ENCODE measurements at regions not wholly inside any gene's neighbourhood (a gene's known extent, or its start where the extent isn't known, plus 50 kb on each side); places are given as distances from the start of the nearest gene placed in this dataset.
"Not testable (repeated sequence)": the region's sequence is repeated elsewhere in the genome, so short reads cannot be mapped to it uniquely, and the experiment has no call there.

GRCh38 chrX:76922100-76922499 lies 494.6 kb downstream of the MAGEE1 start:
- FAIRE-seq (no peak), DNase-seq (ENCODE audit: insufficient read length, low spot score) (no peak)
- no peak for TF ChIP-seq POLR2A (IDR thresholded peaks at IDR 0.05; ENCODE audit: low read depth, low read length)

DNA sequence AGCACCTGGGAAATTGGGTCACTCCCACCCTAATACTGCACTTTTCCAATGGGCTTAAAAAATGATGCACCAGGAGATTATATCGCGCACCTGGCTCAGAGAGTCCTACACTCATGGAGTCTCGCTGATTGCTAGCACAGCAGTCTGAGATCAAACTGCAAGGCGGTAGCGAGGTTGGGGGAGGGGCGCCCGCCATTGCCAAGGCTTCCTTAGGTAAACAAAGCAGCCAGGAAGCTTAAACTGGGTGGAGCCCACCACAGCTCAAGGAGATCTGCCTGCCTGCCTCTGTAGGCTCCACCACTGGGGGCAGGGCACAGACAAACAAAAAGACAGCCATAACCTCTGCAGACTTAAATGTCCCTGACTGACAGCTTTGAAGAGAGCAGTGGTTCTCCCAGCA lies 497.1 kb downstream of the MAGEE1 start:
- not testable (repeated sequence) for FAIRE-seq; DNase-seq (ENCODE audit: insufficient read length, low spot score)

DNA sequence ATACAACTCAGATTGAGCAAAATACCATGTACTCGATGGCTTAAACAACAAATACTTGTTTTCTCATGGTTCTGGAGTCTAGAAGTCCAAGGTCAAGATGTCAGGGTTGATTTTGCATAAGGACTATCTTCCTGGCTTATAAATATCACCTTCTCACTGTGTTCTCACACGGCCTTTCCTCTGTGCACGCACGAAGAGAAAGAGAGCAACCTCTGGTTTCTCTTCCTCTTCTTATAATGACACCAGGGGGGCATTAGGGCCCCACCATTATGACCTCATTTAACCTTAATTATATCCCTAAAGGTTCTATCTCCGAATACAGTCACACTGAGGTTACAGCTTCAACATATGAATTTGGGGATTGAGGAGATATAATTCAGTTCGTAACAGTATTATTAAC lies 504.0 kb downstream of the MAGEE1 start:
- TF ChIP-seq POLR2A (IDR thresholded peaks at IDR 0.05; ENCODE audit: low read depth, low read length) = no peak
- DNase-seq (ENCODE audit: insufficient read length, low spot score) = no peak
- FAIRE-seq = no peak

- no peak for DNase-seq (ENCODE audit: insufficient read length, low spot score)
- FAIRE-seq = no peak
- no peak for TF ChIP-seq POLR2A (IDR thresholded peaks at IDR 0.05; ENCODE audit: low read depth, low read length)
Observed at GRCh38 chrX:76957485-76957884, 489.7 kb upstream of the FGF16 start.

GRCh38 chrX:76971393-76972376 lies 475.5 kb upstream of the FGF16 start:
- no peak for TF ChIP-seq POLR2A (IDR thresholded peaks at IDR 0.05; ENCODE audit: low read depth, low read length)
- FAIRE-seq (no peak), DNase-seq (ENCODE audit: insufficient read length, low spot score) (no peak)

- DNase-seq (ENCODE audit: insufficient read length, low spot score) (no peak), FAIRE-seq (no peak)
- TF ChIP-seq POLR2A (IDR thresholded peaks at IDR 0.05; ENCODE audit: low read depth, low read length) = no peak
Observed at GRCh38 chrX:76977452-76977851, 469.7 kb upstream of the FGF16 start.

DNA sequence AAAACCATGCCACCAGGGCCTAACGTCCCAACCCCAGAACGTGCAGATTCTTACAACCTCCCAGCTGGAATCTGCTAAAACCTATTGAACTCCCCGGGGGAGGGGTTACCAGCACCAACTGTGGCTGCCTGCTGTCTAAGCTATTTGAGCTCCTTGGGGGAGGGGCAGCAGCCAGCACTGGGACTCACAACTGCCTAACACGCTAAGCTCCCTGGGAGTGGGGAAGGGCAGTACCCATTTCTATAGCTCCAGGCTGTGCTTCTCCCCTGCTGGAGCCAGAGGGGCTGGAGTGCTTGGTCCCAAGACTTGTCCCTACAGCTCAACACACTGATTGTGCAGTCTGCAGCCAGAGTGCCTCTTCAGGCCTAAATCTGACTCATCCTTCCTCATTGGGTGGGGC lies 459.8 kb upstream of the FGF16 start:
- TF ChIP-seq POLR2A (IDR thresholded peaks at IDR 0.05; ENCODE audit: low read depth, low read length) = no peak
- FAIRE-seq (no peak), DNase-seq (ENCODE audit: insufficient read length, low spot score) (no peak)

GRCh38 chrX:76996641-76997040 lies 450.5 kb upstream of the FGF16 start:
- no peak for TF ChIP-seq POLR2A (IDR thresholded peaks at IDR 0.05; ENCODE audit: low read depth, low read length)

GRCh38 chrX:77003530-77003929 lies 443.7 kb upstream of the FGF16 start:
- FAIRE-seq (no peak), DNase-seq (ENCODE audit: insufficient read length, low spot score) (no peak)
- no peak for TF ChIP-seq POLR2A (IDR thresholded peaks at IDR 0.05; ENCODE audit: low read depth, low read length)

More at GRCh38 chrX:76996641-76997040, 450.5 kb upstream of the FGF16 start:
- FAIRE-seq (no peak), DNase-seq (ENCODE audit: insufficient read length, low spot score) (no peak)

GRCh38 chrX:77003956-77004355 lies 443.2 kb upstream of the FGF16 start:
- FAIRE-seq = no peak
- DNase-seq (ENCODE audit: insufficient read length, low spot score) = no peak
- no peak for TF ChIP-seq POLR2A (IDR thresholded peaks at IDR 0.05; ENCODE audit: low read depth, low read length)

- no peak for TF ChIP-seq POLR2A (IDR thresholded peaks at IDR 0.05; ENCODE audit: low read depth, low read length)
- FAIRE-seq (no peak), DNase-seq (ENCODE audit: insufficient read length, low spot score) (peak; percentile 22)
Observed at GRCh38 chrX:77009691-77010090, 437.5 kb upstream of the FGF16 start.

DNA sequence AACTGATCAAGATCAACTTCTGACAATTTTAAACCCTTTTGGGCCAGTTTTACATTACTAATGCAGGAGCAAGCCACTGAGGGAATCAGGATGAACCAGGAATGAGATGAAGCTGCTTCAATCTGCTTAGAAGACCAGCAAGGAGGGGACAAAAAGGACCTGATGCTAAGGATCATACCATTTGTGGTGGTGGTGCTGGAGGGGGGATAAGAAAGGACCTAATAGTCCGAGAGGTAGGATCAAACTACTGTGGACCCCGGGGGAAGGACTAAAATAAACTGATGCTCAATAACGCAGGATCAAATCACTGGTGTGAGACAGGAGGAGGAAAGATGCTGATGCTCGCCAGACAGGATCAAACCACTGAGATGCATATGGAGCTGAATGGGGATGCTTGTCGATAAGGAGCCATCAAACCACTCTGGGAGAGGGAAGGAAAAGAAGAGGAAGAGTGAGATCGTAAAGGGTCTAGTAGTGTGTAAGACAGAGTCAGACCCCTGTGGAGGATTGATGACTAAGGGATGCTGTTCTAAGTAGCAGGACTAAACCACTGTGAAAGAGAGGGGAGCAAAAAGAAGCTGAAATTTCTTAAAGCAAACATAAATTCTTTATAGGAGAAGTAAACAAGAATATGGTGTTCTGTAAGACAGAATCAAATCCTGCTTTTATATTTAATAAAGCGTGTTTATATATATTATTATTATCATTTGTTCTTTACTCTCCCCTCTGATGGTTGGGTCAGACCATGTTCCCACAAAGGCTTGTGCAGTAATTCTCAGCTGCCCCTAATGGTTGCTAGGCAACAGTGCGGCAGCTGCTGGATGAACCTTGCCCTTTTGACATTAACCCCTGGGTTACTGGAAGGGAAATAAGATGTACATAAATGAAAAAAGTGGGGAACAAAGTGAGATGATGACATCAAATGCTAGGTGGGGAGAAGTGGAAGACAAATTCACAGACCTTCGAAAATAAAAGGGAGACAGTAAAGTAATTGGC lies 432.5 kb upstream of the FGF16 start:
- no peak for TF ChIP-seq POLR2A (IDR thresholded peaks at IDR 0.05; ENCODE audit: low read depth, low read length)
- FAIRE-seq = no peak
- DNase-seq (ENCODE audit: insufficient read length, low spot score) = no peak

DNA sequence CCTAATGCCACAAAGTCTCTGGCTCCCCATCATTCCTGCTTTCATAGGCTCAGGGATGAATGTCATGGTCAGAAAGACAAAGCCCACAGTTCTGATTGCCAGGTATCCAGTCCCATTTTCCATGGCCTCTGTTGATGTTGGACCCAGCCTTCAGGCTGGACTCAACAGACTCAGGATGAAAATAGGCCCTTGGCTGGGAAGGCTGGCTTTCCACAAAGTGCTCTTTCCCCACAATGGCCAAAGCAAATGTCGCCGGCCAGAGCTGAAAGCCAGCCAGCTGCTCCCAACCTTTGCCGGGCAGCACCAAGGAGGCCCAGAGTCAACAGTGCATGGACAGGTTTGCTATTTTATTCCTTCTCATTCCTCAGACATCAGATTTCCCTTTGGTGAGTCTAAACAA lies 430.1 kb upstream of the FGF16 start:
- TF ChIP-seq POLR2A (IDR thresholded peaks at IDR 0.05; ENCODE audit: low read depth, low read length) = no peak
- no peak for DNase-seq (ENCODE audit: insufficient read length, low spot score)
- FAIRE-seq = no peak

GRCh38 chrX:77046180-77046810 lies 400.9 kb upstream of the FGF16 start:
- not testable (repeated sequence) for FAIRE-seq; DNase-seq (ENCODE audit: insufficient read length, low spot score)

All from H54 (cell line).